GM18861 (cell line): ENCODE measurements at regions not wholly inside any gene's neighbourhood (a gene's known extent, or its start where the extent isn't known, plus 50 kb on each side); places are given as distances from the start of the nearest gene placed in this dataset.
"Not testable (repeated sequence)": the region's sequence is repeated elsewhere in the genome, so short reads cannot be mapped to it uniquely, and the experiment has no call there.

Experiments
- ATAC-seq: cut with Tn5 transposase; IDR thresholded peaks from one replicate; pipeline ENCODE4 v1.9.1; 2021; ENCODE audit not compliant: unreplicated experiment

- peak; percentile 73 for ATAC-seq
Observed at GRCh38 chr7:65722361-65722792, 150.5 kb upstream of the VKORC1L1 start.

- ATAC-seq: not testable (repeated sequence)
Observed at GRCh38 chr7:65727182-65727581, 145.7 kb upstream of the VKORC1L1 start.

- no peak for ATAC-seq
Observed at GRCh38 chr7:65731129-65731528, 141.7 kb upstream of the VKORC1L1 start.

GRCh38 chr7:65731562-65732035, 141.3 kb upstream of the VKORC1L1 start:
- ATAC-seq: no peak

- no peak for ATAC-seq
Observed at GRCh38 chr7:65744406-65744805, 128.5 kb upstream of the VKORC1L1 start.

- ATAC-seq: no peak
Observed at GRCh38 chr7:65746398-65746669, 126.5 kb upstream of the VKORC1L1 start.

- no peak for ATAC-seq
Observed at GRCh38 chr7:65749039-65749438, 123.8 kb upstream of the VKORC1L1 start.

GRCh38 chr7:65749518-65749917, 123.4 kb upstream of the VKORC1L1 start:
- ATAC-seq: no peak

- peak; percentile 97 for ATAC-seq
Observed at GRCh38 chr7:65750511-65751344, 122.1 kb upstream of the VKORC1L1 start.

GRCh38 chr7:65754070-65754469, 118.8 kb upstream of the VKORC1L1 start:
- ATAC-seq: not testable (repeated sequence)

GRCh38 chr7:65758991-65759390, 113.9 kb upstream of the VKORC1L1 start:
- ATAC-seq: not testable (repeated sequence)

- ATAC-seq: not testable (repeated sequence)
Observed at GRCh38 chr7:65762712-65763111, 110.2 kb upstream of the VKORC1L1 start.

GRCh38 chr7:65763114-65763513, 109.8 kb upstream of the VKORC1L1 start:
- ATAC-seq: not testable (repeated sequence)

- peak; percentile 96 for ATAC-seq
Observed at GRCh38 chr7:65770473-65771225, 102.2 kb upstream of the VKORC1L1 start.

- ATAC-seq: not testable (repeated sequence)
Observed at GRCh38 chr7:65771226-65771569, 101.7 kb upstream of the VKORC1L1 start.

GRCh38 chr7:65776677-65777076, 96.2 kb upstream of the VKORC1L1 start:
- ATAC-seq: not testable (repeated sequence)

- ATAC-seq: not testable (repeated sequence)
Observed at GRCh38 chr7:65789943-65790342, 82.9 kb upstream of the VKORC1L1 start.

- not testable (repeated sequence) for ATAC-seq
Observed at GRCh38 chr7:65791788-65792187, 81.1 kb upstream of the VKORC1L1 start.

GRCh38 chr7:65792726-65793125, 80.1 kb upstream of the VKORC1L1 start:
- ATAC-seq: not testable (repeated sequence)

GRCh38 chr7:65794671-65795391, 78.0 kb upstream of the VKORC1L1 start:
- ATAC-seq: not testable (repeated sequence)

GRCh38 chr7:65795392-65795716, 77.5 kb upstream of the VKORC1L1 start:
- not testable (repeated sequence) for ATAC-seq

GRCh38 chr7:65796205-65796604, 76.7 kb upstream of the VKORC1L1 start:
- ATAC-seq: no peak
